ENCODE measurements at regions not wholly inside any gene's neighbourhood (a gene's known extent, or its start where the extent isn't known, plus 50 kb on each side); places are given as distances from the start of the nearest gene placed in this dataset.

DNA sequence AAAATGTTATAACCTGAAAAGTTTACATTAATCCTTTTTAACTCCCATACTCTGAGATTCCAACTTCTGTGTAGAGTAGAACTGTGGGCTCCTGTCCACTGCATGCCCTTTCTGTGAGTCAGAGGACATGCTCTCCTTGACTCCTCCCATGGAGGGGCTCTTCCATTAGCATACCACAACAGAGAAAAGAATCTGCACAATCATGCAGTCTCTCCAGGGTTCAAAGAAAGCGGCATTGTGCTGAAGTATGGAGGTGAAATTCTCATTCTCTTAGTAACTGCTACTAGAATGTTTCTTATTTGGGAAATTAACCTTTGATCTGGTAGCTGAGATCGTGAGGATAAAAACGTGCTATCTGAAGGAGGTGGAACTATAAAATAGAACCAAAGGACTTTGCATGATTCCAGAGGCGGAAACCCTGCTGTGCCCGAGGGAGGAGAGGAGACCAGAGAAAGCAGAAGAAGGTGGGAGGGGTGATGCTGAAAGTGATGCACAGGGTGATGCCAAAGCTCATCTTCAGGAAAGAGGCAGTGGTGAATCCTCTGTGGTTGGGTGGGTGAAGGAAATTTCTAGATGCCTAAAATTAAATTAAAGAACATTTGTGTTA is 202.2 kb upstream of the PCSK2 start:
- Histone ChIP-seq H3K4me3 (ENCODE audit: control insufficient read depth in 2 of 3, extremely low read depth in 1 of 3, insufficient read depth in 2 of 3, low read depth in 1 of 3, low read length in 3 of 3) (no peak overlapping the region), H3K27me3 (ENCODE audit: control insufficient read depth, extremely low read depth, insufficient read depth, low read length) (no peaks in the 10 kb centered on the region), H2AFZ (ENCODE audit: control insufficient read depth, low read length) (no peak overlapping the region), H3K4me2 (ENCODE audit: control insufficient read depth, extremely low read depth, insufficient read depth, low read depth, low read length) (no peak overlapping the region), H3K79me2 (ENCODE audit: control insufficient read depth, insufficient read depth, low read length) (no peaks in the 10 kb centered on the region), H3K9me1 (ENCODE audit: control insufficient read depth, extremely low read depth, insufficient read depth, low read length) (no peaks in the 10 kb centered on the region), H3K9me3 (ENCODE audit: control insufficient read depth, low read depth, low read length) (no peaks in the 10 kb centered on the region), H3K9ac (ENCODE audit: control insufficient read depth, extremely low read depth, insufficient read depth, low read length) (no peak overlapping the region), H3K27ac (ENCODE audit: control insufficient read depth, insufficient read depth, low read length) (no peak overlapping the region), H4K20me1 (ENCODE audit: control insufficient read depth, extremely low read depth, insufficient read depth, low read length) (no peaks in the 10 kb centered on the region), H3K4me1 (ENCODE audit: control insufficient read depth, extremely low read depth, insufficient read depth, low read length) (no peaks in the 10 kb centered on the region), H3K36me3 (ENCODE audit: control insufficient read depth in 2 of 2, extremely low read depth in 1 of 2, insufficient read depth in 2 of 2, low read length in 2 of 2) (no peaks in the 10 kb centered on the region)
- DNase-seq (ENCODE audit: low read depth, low spot score) (no peak), FAIRE-seq (no peak)
- TF ChIP-seq, protein P1, sequence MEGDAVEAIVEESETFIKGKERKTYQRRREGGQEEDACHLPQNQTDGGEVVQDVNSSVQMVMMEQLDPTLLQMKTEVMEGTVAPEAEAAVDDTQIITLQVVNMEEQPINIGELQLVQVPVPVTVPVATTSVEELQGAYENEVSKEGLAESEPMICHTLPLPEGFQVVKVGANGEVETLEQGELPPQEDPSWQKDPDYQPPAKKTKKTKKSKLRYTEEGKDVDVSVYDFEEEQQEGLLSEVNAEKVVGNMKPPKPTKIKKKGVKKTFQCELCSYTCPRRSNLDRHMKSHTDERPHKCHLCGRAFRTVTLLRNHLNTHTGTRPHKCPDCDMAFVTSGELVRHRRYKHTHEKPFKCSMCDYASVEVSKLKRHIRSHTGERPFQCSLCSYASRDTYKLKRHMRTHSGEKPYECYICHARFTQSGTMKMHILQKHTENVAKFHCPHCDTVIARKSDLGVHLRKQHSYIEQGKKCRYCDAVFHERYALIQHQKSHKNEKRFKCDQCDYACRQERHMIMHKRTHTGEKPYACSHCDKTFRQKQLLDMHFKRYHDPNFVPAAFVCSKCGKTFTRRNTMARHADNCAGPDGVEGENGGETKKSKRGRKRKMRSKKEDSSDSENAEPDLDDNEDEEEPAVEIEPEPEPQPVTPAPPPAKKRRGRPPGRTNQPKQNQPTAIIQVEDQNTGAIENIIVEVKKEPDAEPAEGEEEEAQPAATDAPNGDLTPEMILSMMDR (optimal IDR thresholded peaks at IDR 0.05 in 1 of 3, IDR thresholded peaks at IDR 0.05 in 1 of 3, conservative IDR thresholded peaks at IDR 0.05 in 1 of 3; ENCODE audit: extremely low read depth in 1 of 3, insufficient read depth in 2 of 3, low read length in 3 of 3), result no peak
- no peak for TF ChIP-seq EZH2 (IDR thresholded peaks at IDR 0.05; ENCODE audit: low read length)
- dilution Hi-C loops (cut with MboI; ENCODE audit: extremely low pct_ligation_motif_present, low sequenced_read_pairs), result no loop called here

DNA sequence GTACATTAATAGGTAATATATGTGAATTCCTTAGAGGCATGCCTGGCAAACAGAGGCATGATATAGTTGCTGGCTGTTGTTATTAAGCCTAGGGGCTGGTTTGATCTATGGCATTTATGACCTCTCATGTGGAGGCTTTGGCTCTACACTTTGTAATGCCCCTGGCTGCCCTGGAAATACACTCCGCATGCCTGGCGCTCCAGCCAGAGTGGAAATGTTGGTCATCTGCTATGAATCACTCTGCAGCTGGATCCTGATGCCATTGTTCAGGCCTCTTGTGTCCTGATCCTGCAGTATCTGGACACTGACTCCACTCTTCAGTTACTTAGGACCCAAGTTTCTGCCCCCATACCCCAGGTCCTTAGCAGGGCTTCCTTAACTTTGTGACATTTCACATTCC is 200.5 kb upstream of the PCSK2 start:
- H3K4me3 ChIP-seq (ENCODE audit: control insufficient read depth in 2 of 3, extremely low read depth in 1 of 3, insufficient read depth in 2 of 3, low read depth in 1 of 3, low read length in 3 of 3), result no peak overlapping the region
- H3K9ac ChIP-seq (ENCODE audit: control insufficient read depth, extremely low read depth, insufficient read depth, low read length), result no peak overlapping the region
- no peak for DNase-seq (ENCODE audit: low read depth, low spot score)
- dilution Hi-C loops (cut with MboI; ENCODE audit: extremely low pct_ligation_motif_present, low sequenced_read_pairs), result no loop called here
- TF ChIP-seq EZH2 (IDR thresholded peaks at IDR 0.05; ENCODE audit: low read length), result no peak
- TF ChIP-seq, protein P1 (optimal IDR thresholded peaks at IDR 0.05 in 1 of 3, IDR thresholded peaks at IDR 0.05 in 1 of 3, conservative IDR thresholded peaks at IDR 0.05 in 1 of 3; ENCODE audit: extremely low read depth in 1 of 3, insufficient read depth in 2 of 3, low read length in 3 of 3), result no peak
- FAIRE-seq, result no peak
- H4K20me1 ChIP-seq (ENCODE audit: control insufficient read depth, extremely low read depth, insufficient read depth, low read length), result no peaks in the 10 kb centered on the region
- no peaks in the 10 kb centered on the region for H3K4me1 ChIP-seq (ENCODE audit: control insufficient read depth, extremely low read depth, insufficient read depth, low read length)
- H3K4me2 ChIP-seq (ENCODE audit: control insufficient read depth, extremely low read depth, insufficient read depth, low read depth, low read length), result no peak overlapping the region
- H2AFZ ChIP-seq (ENCODE audit: control insufficient read depth, low read length), result no peak overlapping the region
- H3K79me2 ChIP-seq (ENCODE audit: control insufficient read depth, insufficient read depth, low read length), result no peaks in the 10 kb centered on the region
- no peaks in the 10 kb centered on the region for H3K27me3 ChIP-seq (ENCODE audit: control insufficient read depth, extremely low read depth, insufficient read depth, low read length)
- no peaks in the 10 kb centered on the region for H3K9me3 ChIP-seq (ENCODE audit: control insufficient read depth, low read depth, low read length)
- no peaks in the 10 kb centered on the region for H3K36me3 ChIP-seq (ENCODE audit: control insufficient read depth in 2 of 2, extremely low read depth in 1 of 2, insufficient read depth in 2 of 2, low read length in 2 of 2)
- H3K27ac ChIP-seq (ENCODE audit: control insufficient read depth, insufficient read depth, low read length), result no peak overlapping the region
- H3K9me1 ChIP-seq (ENCODE audit: control insufficient read depth, extremely low read depth, insufficient read depth, low read length), result no peaks in the 10 kb centered on the region

Measured in keratinocyte (primary cell).